Neural progenitor cell (in vitro differentiated cells): ENCODE measurements at regions not wholly inside any gene's neighbourhood (a gene's known extent, or its start where the extent isn't known, plus 50 kb on each side); places are given as distances from the start of the nearest gene placed in this dataset.
A peak's percentile ranks its signal among the peaks of the same experiment; 100 is the strongest.

ENCODE experiments used
- DNase-seq: peaks from one replicate; pipeline ENCODE4 v3.0.0-alpha.2; 2016; ENCODE audit warnings: low spot score
- H2AFZ ChIP-seq: fragments of 200-600 bp; sonication (generic); replicated peaks from 2 replicates; pipeline ENCODE4 v1.6.1; 2016; ENCODE audit warnings: antibody characterized with exemption
- H3F3A ChIP-seq: fragments of 200-600 bp; sonication (generic); 2 replicates; pipeline ENCODE4 v1.6.1; 2016; ENCODE audit warnings: antibody characterized with exemption, low read depth
- H3K27ac ChIP-seq: fragments of 200-600 bp; sonication (generic); 2 replicates; pipeline ENCODE4 v1.5.1; 2016; ENCODE audit warnings: mild to moderate bottlenecking
- H3K27me3 ChIP-seq: fragments of 200-600 bp; sonication (generic); 2 replicates; pipeline ENCODE4 v1.6.1; 2016; ENCODE audit warnings: mild to moderate bottlenecking, moderate library complexity
- H3K36me3 ChIP-seq: fragments of 200-600 bp; sonication (generic); 2 replicates; pipeline ENCODE4 v1.5.1; 2016
- H3K4me1 ChIP-seq: fragments of 200-600 bp; sonication (generic); 2 replicates; pipeline ENCODE4 v1.6.1; 2016; ENCODE audit warnings: mixed run types
- H3K4me2 ChIP-seq: fragments of 200-600 bp; sonication (generic); 2 replicates; pipeline ENCODE4 v1.6.1; 2016
- H3K4me3 ChIP-seq: fragments of 200-600 bp; sonication (generic); 2 replicates; pipeline ENCODE4 v1.5.1; 2016
- H3K79me2 ChIP-seq: fragments of 200-600 bp; sonication (generic); 2 replicates; pipeline ENCODE4 v1.6.1; 2016; ENCODE audit warnings: low read depth
- H3K9ac ChIP-seq: fragments of 200-600 bp; sonication (generic); 2 replicates; pipeline ENCODE4 v1.6.1; 2016
- H3K9me3 ChIP-seq: fragments of 200-600 bp; sonication (generic); 2 replicates; pipeline ENCODE4 v1.5.1; 2016; ENCODE audit warnings: low read depth
- H4K20me1 ChIP-seq: fragments of 200-600 bp; sonication (generic); 2 replicates; pipeline ENCODE4 v1.6.1; 2016; ENCODE audit warnings: low read depth
- H3K27ac Mint-ChIP-seq: 3 replicates; pipeline ENCODE4 v1.8.0; 2021; ENCODE audit warnings: mixed read lengths
- H3K27me3 Mint-ChIP-seq: 2 replicates; pipeline ENCODE4 v1.8.0; 2022; ENCODE audit warnings: low read depth, mild to moderate bottlenecking, inconsistent platforms, moderate library complexity, mixed read lengths; ENCODE audit not compliant: insufficient read depth
- H3K36me3 Mint-ChIP-seq: 3 replicates; pipeline ENCODE4 v1.8.0; 2021; ENCODE audit warnings: mixed read lengths
- H3K4me1 Mint-ChIP-seq: 3 replicates; pipeline ENCODE4 v1.8.0; 2021; ENCODE audit warnings: mixed read lengths
- H3K4me3 Mint-ChIP-seq: 3 replicates; pipeline ENCODE4 v1.8.0; 2021; ENCODE audit warnings: mild to moderate bottlenecking, moderate library complexity, mixed read lengths
- H3K9me3 Mint-ChIP-seq: 3 replicates; pipeline ENCODE4 v1.8.0; 2020; ENCODE audit warnings: mixed read lengths
- CTCF ChIP-seq: fragments of 200-600 bp; sonication (generic); IDR thresholded peaks from 2 replicates; pipeline ENCODE4 v1.5.1; 2017; ENCODE audit warnings: antibody characterized with exemption, mild to moderate bottlenecking
- EZH2 ChIP-seq: fragments of 200-600 bp; sonication (generic); IDR thresholded peaks from 2 replicates; pipeline ENCODE4 v1.6.1; 2017; ENCODE audit warnings: antibody characterized with exemption, mild to moderate bottlenecking, moderate library complexity
- EZH2phosphoT487 ChIP-seq: fragments of 200-600 bp; sonication (generic); IDR thresholded peaks from 2 replicates; pipeline ENCODE4 v1.6.1; 2017; ENCODE audit warnings: antibody characterized with exemption

- H3K27me3 Mint-ChIP-seq: no peaks in the 10 kb centered on the region
- H3K4me2 ChIP-seq: no peak overlapping the region
- no peaks in the 10 kb centered on the region for H3F3A ChIP-seq
- no peak overlapping the region for H3K27ac ChIP-seq
- H3K27ac Mint-ChIP-seq: no peak overlapping the region
- H3K4me1 Mint-ChIP-seq: no peaks in the 10 kb centered on the region
- H3K4me1 ChIP-seq: no peaks in the 10 kb centered on the region
- H4K20me1 ChIP-seq: no peaks in the 10 kb centered on the region
- no peak overlapping the region for H3K9ac ChIP-seq
- no peak overlapping the region for H2AFZ ChIP-seq
- H3K36me3 Mint-ChIP-seq: no peaks in the 10 kb centered on the region
- no peaks in the 10 kb centered on the region for H3K27me3 ChIP-seq
- TF ChIP-seq CTCF: no peak
- no peak for TF ChIP-seq EZH2phosphoT487
- TF ChIP-seq EZH2: no peak
- H3K9me3 ChIP-seq: no peaks in the 10 kb centered on the region
- DNase-seq: no peak
- no peaks in the 10 kb centered on the region for H3K9me3 Mint-ChIP-seq
- H3K79me2 ChIP-seq: no peaks in the 10 kb centered on the region
- no peak overlapping the region for H3K4me3 Mint-ChIP-seq
- H3K4me3 ChIP-seq: no peak overlapping the region
- H3K36me3 ChIP-seq: no peaks in the 10 kb centered on the region
These were observed 758.7 kb upstream of the MAN1A1 start for GRCh38 chr6:120108061-120108795.

- Mint-ChIP-seq H3K27ac (no peak overlapping the region), H3K4me3 (no peak overlapping the region), H3K4me1 (no peaks in the 10 kb centered on the region), H3K9me3 (no peaks in the 10 kb centered on the region), H3K27me3 (no peaks in the 10 kb centered on the region), H3K36me3 (no peaks in the 10 kb centered on the region)
- Histone ChIP-seq H3K27me3 (no peaks in the 10 kb centered on the region), H3K9me3 (no peaks in the 10 kb centered on the region), H2AFZ (no peak overlapping the region), H3K4me1 (no peaks in the 10 kb centered on the region), H4K20me1 (no peaks in the 10 kb centered on the region), H3K4me3 (no peak overlapping the region), H3K4me2 (no peak overlapping the region), H3K27ac (no peak overlapping the region), H3F3A (no peaks in the 10 kb centered on the region), H3K79me2 (no peaks in the 10 kb centered on the region), H3K36me3 (no peaks in the 10 kb centered on the region), H3K9ac (no peak overlapping the region)
- TF ChIP-seq CTCF (no peak), EZH2phosphoT487 (no peak), EZH2 (no peak)
- no peak for DNase-seq
These were observed 754.1 kb upstream of the MAN1A1 start for GRCh38 chr6:120103618-120104017.

- H3K79me2 ChIP-seq: no peaks in the 10 kb centered on the region
- Mint-ChIP-seq H3K4me1 (no peaks in the 10 kb centered on the region), H3K36me3 (no peaks in the 10 kb centered on the region), H3K4me3 (no peak overlapping the region), H3K27ac (no peak overlapping the region), H3K27me3 (no peaks in the 10 kb centered on the region), H3K9me3 (no peaks in the 10 kb centered on the region)
- no peak for DNase-seq
- no peaks in the 10 kb centered on the region for H3K36me3 ChIP-seq
- no peak overlapping the region for H3K4me2 ChIP-seq
- no peak overlapping the region for H3K4me3 ChIP-seq
- H2AFZ ChIP-seq: peak overlapping the region; percentile 72
- no peaks in the 10 kb centered on the region for H3K27me3 ChIP-seq
- no peaks in the 10 kb centered on the region for H3F3A ChIP-seq
- no peaks in the 10 kb centered on the region for H3K4me1 ChIP-seq
- no peak for TF ChIP-seq CTCF
- no peak for TF ChIP-seq EZH2phosphoT487
- no peak for TF ChIP-seq EZH2
- H3K27ac ChIP-seq: peak overlapping the region; percentile 8
- no peak overlapping the region for H3K9ac ChIP-seq
- H3K9me3 ChIP-seq: no peaks in the 10 kb centered on the region
- no peaks in the 10 kb centered on the region for H4K20me1 ChIP-seq
These were observed 747.2 kb upstream of the MAN1A1 start for GRCh38 chr6:120096696-120097260.
